K562 (cell line): ENCODE measurements at regions not wholly inside any gene's neighbourhood (a gene's known extent, or its start where the extent isn't known, plus 50 kb on each side); places are given as distances from the start of the nearest gene placed in this dataset.

Experiments used
- CBFB ChIP-seq: sonication (generic); formaldehyde crosslinking; IDR thresholded peaks from 2 replicates; pipeline ENCODE4 v1.4.0; 2020; ENCODE audit warnings: mild to moderate bottlenecking, missing genetic modification reagents
- CC2D1A ChIP-seq: fragments of 450-650 bp; IDR thresholded peaks from 2 replicates; pipeline ENCODE4 v1.6.1; 2017; ENCODE audit warnings: mild to moderate bottlenecking
- CTCF ChIP-seq, 3 experiments: IDR thresholded peaks in 2 of 3; conservative IDR thresholded peaks in 1 of 3; 2 replicates each; pipeline ENCODE4 v1.5.1; 2011 to 2012; ENCODE audit warnings: low read length in 3 of 3, mild to moderate bottlenecking in 3 of 3, control low read depth in 2 of 3, improper control_type of control experiment in 1 of 3, inconsistent platforms in 1 of 3, low read depth in 1 of 3, mixed read lengths in 1 of 3, moderate library complexity in 1 of 3; ENCODE audit not compliant: insufficient read depth in 2 of 3
- ETV5 ChIP-seq: sonication (generic); formaldehyde crosslinking; IDR thresholded peaks from 2 replicates; pipeline ENCODE4 v1.4.0; 2020; ENCODE audit warnings: low read depth, mild to moderate bottlenecking, missing genetic modification reagents
- EZH2 ChIP-seq: IDR thresholded peaks from 2 replicates; pipeline ENCODE4 v1.6.1; 2012; ENCODE audit warnings: low read depth, mild to moderate bottlenecking, inconsistent platforms, low read length, borderline replicate concordance
- GABPB1 ChIP-seq: sonication (generic); formaldehyde crosslinking; IDR thresholded peaks from 2 replicates; pipeline ENCODE4 v1.8.0; 2022; ENCODE audit warnings: mild to moderate bottlenecking, missing genetic modification reagents
- HDAC6 ChIP-seq: IDR thresholded peaks from 2 replicates; pipeline ENCODE4 v1.6.1; 2012; ENCODE audit warnings: low read depth, mild to moderate bottlenecking, control low read depth, inconsistent platforms, low read length, moderate library complexity
- NFE2 ChIP-seq: IDR thresholded peaks from 2 replicates; pipeline ENCODE4 v1.6.1; 2014; ENCODE audit warnings: antibody characterized with exemption, low read depth
- PTBP1 ChIP-seq: fragments of 200-400 bp; formaldehyde crosslinking; IDR thresholded peaks from 2 replicates; pipeline ENCODE4 v1.6.1; 2017; ENCODE audit warnings: low read depth, low read length
- RCOR1 ChIP-seq, 2 experiments: IDR thresholded peaks; 2 replicates each; pipeline ENCODE4 v1.6.1; 2012; ENCODE audit warnings: low read depth in 2 of 2, low read length in 2 of 2, borderline replicate concordance in 1 of 2, improper control_type of control experiment in 1 of 2
- SLC30A9 ChIP-seq: fragments of 250-450 bp; sonication (Bioruptor Pico); IDR thresholded peaks from 2 replicates; pipeline ENCODE4 v1.8.0; 2022; ENCODE audit warnings: mild to moderate bottlenecking, moderate library complexity
- TAF1 ChIP-seq: IDR thresholded peaks from 2 replicates; pipeline ENCODE4 v1.6.1; 2011; ENCODE audit warnings: mild to moderate bottlenecking, low read length, moderate library complexity; ENCODE audit not compliant: insufficient read depth, control insufficient read depth, severe bottlenecking; ENCODE audit errors: extremely low read depth
- ZNF24 ChIP-seq: fragments of 450-650 bp; IDR thresholded peaks from 2 replicates; pipeline ENCODE4 v1.6.1; 2016

DNA sequence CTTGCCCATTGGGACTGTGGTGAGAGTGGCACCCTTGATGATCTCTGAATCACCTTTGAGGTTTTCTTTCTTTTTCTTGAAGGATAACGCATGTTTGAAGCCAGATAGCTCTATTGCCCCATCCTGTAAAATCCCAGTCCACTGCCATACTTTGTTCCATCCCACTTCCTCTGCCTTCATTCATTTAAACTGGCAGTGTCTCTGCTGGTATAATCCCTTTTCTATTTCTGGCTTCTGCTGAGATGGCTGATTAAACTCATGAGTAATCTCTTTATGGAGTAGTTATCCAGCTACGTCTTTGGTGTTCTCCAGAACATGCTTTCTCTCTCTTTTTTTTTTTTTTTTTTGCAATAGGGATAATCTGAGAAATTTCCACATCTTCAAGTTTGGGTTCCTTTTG lies 656.5 kb upstream of the SALL1 start:
- TF ChIP-seq CC2D1A = no peak
- TF ChIP-seq GABPB1 = no peak
- no peak for TF ChIP-seq ETV5 (CRISPR knock-in tag)
- TF ChIP-seq EZH2 = no peak
- no peak for TF ChIP-seq SLC30A9 (CRISPR knock-in tag)
- TF ChIP-seq HDAC6 = no peak
- no peak for TF ChIP-seq NFE2
- no peak for TF ChIP-seq PTBP1
- no peak for TF ChIP-seq RCOR1 (IDR thresholded peaks at IDR 0.05; ENCODE audit: borderline replicate concordance in 1 of 2, low read depth in 2 of 2, low read length in 2 of 2)
- no peak for TF ChIP-seq TAF1
- TF ChIP-seq ZNF24 = no peak
- no peak for TF ChIP-seq CTCF (IDR thresholded peaks at IDR 0.05 in 2 of 3, conservative IDR thresholded peaks at IDR 0.05 in 1 of 3; ENCODE audit: insufficient read depth in 2 of 3, low read depth in 1 of 3, low read length in 3 of 3)
- TF ChIP-seq CBFB = no peak
